Endothelial cell (in vitro differentiated cells): ENCODE measurements at regions not wholly inside any gene's neighbourhood (a gene's known extent, or its start where the extent isn't known, plus 50 kb on each side); places are given as distances from the start of the nearest gene placed in this dataset.

Experiments used
- DNase-seq: peaks from one replicate; pipeline ENCODE4 v3.0.0; 2021; ENCODE audit warnings: low spot score
- H3K27ac Mint-ChIP-seq: one replicate; pipeline ENCODE4 v1.8.0; 2021; ENCODE audit warnings: mixed read lengths, inconsistent platforms; ENCODE audit not compliant: unreplicated experiment
- H3K27me3 Mint-ChIP-seq: one replicate; pipeline ENCODE4 v1.8.0; 2021; ENCODE audit warnings: mild to moderate bottlenecking, moderate library complexity, mixed read lengths, inconsistent platforms; ENCODE audit not compliant: unreplicated experiment
- H3K36me3 Mint-ChIP-seq: one replicate; pipeline ENCODE4 v1.8.0; 2021; ENCODE audit warnings: mild to moderate bottlenecking, low read depth, mixed read lengths, inconsistent platforms; ENCODE audit not compliant: unreplicated experiment
- H3K4me1 Mint-ChIP-seq: one replicate; pipeline ENCODE4 v1.8.0; 2021; ENCODE audit warnings: mild to moderate bottlenecking, mixed read lengths, inconsistent platforms; ENCODE audit not compliant: unreplicated experiment
- H3K4me3 Mint-ChIP-seq: one replicate; pipeline ENCODE4 v1.8.0; 2021; ENCODE audit warnings: mild to moderate bottlenecking, mixed read lengths, inconsistent platforms; ENCODE audit not compliant: unreplicated experiment
- H3K9me3 Mint-ChIP-seq: one replicate; pipeline ENCODE4 v1.8.0; 2021; ENCODE audit warnings: mixed read lengths, inconsistent platforms; ENCODE audit not compliant: unreplicated experiment
- TF ChIP-seq, protein P1 (sequence below): fragments of 200-600 bp; sonication (generic); IDR thresholded peaks from one replicate; pipeline ENCODE4 v1.5.0; 2021; ENCODE audit warnings: antibody characterized with exemption; ENCODE audit not compliant: unreplicated experiment

DNA sequence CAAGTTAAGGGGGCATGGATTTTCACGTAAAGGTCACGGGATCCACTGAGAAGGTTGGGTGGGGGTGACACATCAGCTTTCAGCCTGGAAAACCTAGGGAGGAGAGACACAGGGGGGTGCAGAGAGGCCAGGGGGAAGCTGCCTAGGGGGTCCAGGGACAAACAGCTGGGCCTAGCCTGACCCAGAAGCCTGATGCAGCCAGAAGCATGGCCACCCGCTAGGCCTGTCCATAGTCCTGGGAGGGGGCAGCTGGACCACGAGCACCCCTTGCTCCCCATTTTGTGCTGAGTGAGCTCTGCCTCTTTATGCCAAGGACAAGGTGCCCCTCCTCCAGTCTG lies 322.7 kb upstream of the RTL1 start:
- Mint-ChIP-seq H3K27ac (no peak overlapping the region), H3K36me3 (no peaks in the 10 kb centered on the region), H3K27me3 (peaks cover 4% of the 10 kb centered on the region), H3K4me1 (peaks cover 3% of the 10 kb centered on the region), H3K9me3 (no peaks in the 10 kb centered on the region), H3K4me3 (no peak overlapping the region)
- TF ChIP-seq, protein P1, sequence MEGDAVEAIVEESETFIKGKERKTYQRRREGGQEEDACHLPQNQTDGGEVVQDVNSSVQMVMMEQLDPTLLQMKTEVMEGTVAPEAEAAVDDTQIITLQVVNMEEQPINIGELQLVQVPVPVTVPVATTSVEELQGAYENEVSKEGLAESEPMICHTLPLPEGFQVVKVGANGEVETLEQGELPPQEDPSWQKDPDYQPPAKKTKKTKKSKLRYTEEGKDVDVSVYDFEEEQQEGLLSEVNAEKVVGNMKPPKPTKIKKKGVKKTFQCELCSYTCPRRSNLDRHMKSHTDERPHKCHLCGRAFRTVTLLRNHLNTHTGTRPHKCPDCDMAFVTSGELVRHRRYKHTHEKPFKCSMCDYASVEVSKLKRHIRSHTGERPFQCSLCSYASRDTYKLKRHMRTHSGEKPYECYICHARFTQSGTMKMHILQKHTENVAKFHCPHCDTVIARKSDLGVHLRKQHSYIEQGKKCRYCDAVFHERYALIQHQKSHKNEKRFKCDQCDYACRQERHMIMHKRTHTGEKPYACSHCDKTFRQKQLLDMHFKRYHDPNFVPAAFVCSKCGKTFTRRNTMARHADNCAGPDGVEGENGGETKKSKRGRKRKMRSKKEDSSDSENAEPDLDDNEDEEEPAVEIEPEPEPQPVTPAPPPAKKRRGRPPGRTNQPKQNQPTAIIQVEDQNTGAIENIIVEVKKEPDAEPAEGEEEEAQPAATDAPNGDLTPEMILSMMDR = no peak
- DNase-seq = no peak

DNA sequence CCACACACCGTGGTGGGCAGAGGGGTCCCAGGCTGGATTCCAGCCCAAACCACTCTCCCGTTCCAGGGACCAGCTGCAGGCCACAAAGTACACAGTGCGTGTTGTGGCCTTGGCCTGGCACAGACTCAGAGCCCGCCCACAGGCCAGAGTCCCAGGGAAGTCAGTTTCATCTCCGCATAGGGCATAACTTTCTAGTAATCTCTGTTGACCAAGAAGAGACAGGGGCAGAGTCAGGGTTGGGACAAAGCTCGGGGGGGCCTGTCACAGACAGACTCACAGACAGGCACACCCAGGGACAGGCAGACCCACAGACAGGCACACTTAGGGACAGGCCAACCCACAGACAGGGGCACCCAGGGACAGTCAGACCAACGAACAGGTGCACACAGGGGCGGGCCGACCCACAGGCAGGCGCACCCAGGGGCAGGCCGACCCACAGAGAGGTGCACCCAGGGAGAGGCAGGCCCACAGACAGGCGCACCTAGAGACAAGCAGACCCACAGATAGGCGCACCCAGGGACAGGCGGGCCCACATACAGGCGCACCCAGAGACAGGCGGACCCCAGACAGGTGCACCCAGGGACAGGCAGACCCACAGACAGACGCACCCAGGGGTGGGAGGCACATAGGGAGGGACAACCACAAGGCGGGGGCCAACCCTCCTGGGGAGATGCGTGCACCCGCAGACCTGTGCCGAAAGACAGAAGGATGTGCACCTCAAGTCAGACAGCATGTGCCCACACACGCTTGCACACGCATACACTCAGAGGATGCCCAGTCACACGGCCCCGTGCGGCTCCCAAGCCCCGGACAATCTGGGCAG lies 323.3 kb upstream of the RTL1 start:
- H3K9me3 Mint-ChIP-seq = no peaks in the 10 kb centered on the region
- H3K4me3 Mint-ChIP-seq = no peak overlapping the region
- H3K4me1 Mint-ChIP-seq = peaks cover 3% of the 10 kb centered on the region
- H3K27ac Mint-ChIP-seq = no peak overlapping the region
- DNase-seq = no peak
- H3K36me3 Mint-ChIP-seq = no peaks in the 10 kb centered on the region
- TF ChIP-seq, protein P1 = no peak
- H3K27me3 Mint-ChIP-seq = peaks cover 4% of the 10 kb centered on the region

DNA sequence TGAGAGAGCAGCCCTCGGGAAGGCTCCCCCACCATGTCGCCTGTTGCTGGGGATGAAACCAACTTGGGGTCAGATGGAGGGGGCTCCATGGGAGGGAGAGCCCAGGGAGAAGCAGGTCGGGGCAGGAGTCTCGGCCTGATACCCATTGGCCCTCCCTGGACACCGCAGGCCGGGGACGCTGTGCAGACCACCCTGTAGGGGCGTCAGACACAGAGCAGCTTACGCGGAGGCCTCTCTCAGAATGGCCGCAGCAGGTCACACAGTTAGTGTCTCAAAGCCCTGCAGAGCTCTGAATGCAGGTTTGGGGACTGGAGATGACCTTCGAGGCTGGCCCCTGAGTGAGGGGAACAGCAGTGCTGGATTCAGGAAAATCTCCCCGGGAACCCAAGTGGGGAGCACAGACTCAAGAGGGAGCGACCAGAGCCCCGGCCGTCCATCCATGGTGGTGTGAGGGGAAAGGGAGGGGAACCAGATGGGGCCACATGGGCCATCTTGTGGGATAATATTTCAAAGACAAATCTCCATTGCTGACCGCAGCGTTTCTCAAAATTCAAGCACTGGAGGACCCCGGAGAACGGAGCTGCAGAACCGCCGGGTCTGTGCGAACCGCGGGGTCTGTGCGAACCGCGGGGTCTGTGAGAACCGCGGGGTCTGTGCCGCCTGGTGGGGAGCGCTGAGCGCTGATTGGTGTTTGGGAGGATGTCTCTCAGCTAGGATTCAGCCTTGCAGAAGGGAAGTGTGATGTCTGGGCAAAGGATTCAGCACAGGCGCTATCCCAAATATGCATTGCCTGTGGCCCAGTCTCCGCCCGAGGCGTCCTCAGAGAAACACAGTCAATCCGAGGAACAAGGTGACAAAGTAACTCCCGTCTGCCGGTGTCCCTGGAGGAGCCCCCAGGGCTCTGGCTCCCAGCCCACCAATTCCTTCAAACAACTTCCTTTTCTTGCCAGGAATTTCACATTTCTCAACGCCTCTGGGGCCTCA lies 324.4 kb upstream of the RTL1 start:
- Mint-ChIP-seq H3K27me3 (peaks cover 4% of the 10 kb centered on the region), H3K36me3 (no peaks in the 10 kb centered on the region), H3K27ac (no peak overlapping the region), H3K4me1 (peaks cover 3% of the 10 kb centered on the region), H3K4me3 (no peak overlapping the region), H3K9me3 (no peaks in the 10 kb centered on the region)
- TF ChIP-seq, protein P1 = no peak
- no peak for DNase-seq

DNA sequence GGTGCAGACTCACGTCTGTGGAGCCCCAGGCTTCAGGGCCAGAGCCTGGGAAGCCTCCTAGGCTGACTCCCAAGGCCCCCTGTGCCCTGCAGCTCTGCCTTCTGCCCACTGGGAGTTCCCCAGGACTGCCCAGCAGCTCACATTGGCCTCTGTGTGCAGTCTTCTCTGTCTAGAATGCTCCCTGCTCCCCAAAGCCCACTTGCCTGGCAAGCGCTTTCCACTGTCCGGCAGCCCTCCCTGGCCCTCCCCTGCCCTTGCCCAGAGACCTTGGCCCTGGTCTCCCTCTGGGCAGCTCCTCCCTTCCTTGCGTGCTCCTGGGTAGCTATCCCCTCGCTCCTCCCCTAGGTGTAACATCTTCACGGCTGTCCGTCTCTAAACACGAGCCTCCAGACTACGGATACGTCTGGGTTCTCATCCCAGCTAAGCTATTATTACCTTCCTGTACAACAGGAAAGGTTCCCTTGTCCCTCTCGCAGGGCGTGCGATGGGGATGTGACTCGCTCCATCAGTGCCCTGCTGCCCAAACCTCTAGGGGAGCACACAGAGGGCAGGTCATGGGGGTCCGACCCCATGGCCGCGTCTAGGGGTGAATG lies 325.5 kb upstream of the RTL1 start:
- Mint-ChIP-seq H3K36me3 (no peaks in the 10 kb centered on the region), H3K27ac (no peak overlapping the region), H3K9me3 (no peaks in the 10 kb centered on the region), H3K4me1 (peaks cover 3% of the 10 kb centered on the region), H3K4me3 (peak overlapping the region; percentile 27), H3K27me3 (peaks cover 2% of the 10 kb centered on the region)
- DNase-seq = no peak
- TF ChIP-seq, protein P1 = no peak
